ENCODE measurements at regions not wholly inside any gene's neighbourhood (a gene's known extent, or its start where the extent isn't known, plus 50 kb on each side); places are given as distances from the start of the nearest gene placed in this dataset.

- TF ChIP-seq, protein P1, sequence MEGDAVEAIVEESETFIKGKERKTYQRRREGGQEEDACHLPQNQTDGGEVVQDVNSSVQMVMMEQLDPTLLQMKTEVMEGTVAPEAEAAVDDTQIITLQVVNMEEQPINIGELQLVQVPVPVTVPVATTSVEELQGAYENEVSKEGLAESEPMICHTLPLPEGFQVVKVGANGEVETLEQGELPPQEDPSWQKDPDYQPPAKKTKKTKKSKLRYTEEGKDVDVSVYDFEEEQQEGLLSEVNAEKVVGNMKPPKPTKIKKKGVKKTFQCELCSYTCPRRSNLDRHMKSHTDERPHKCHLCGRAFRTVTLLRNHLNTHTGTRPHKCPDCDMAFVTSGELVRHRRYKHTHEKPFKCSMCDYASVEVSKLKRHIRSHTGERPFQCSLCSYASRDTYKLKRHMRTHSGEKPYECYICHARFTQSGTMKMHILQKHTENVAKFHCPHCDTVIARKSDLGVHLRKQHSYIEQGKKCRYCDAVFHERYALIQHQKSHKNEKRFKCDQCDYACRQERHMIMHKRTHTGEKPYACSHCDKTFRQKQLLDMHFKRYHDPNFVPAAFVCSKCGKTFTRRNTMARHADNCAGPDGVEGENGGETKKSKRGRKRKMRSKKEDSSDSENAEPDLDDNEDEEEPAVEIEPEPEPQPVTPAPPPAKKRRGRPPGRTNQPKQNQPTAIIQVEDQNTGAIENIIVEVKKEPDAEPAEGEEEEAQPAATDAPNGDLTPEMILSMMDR (IDR thresholded peaks at IDR 0.05; ENCODE audit: borderline replicate concordance, extremely low read depth, low read length, poor library complexity, severe bottlenecking): no peak
- no peak for TF ChIP-seq EZH2 (IDR thresholded peaks at IDR 0.05; ENCODE audit: borderline replicate concordance, low read depth, low read length, severe bottlenecking)
These were observed 446.0 kb upstream of the TNP1 start for GRCh38 chr2:217305882-217306281.
